Activated T-helper 2 cell treated with anti-CD3 and anti-CD28 coated beads, Interferon-gamma antibody, Interleukin-2, Interleukin-4, amounts not matched to agents 10 μg/mL and 5 μg/mL and 100 μg/mL, durations not matched to agents 14 hours and 24 hours and 36 hours (primary cell): ENCODE measurements at regions not wholly inside any gene's neighbourhood (a gene's known extent, or its start where the extent isn't known, plus 50 kb on each side); places are given as distances from the start of the nearest gene placed in this dataset.
"Not testable (repeated sequence)": the region's sequence is repeated elsewhere in the genome, so short reads cannot be mapped to it uniquely, and the experiment has no call there.

ENCODE experiments used
- DNase-seq: peaks from one replicate; pipeline ENCODE4 v3.0.0; 2021; ENCODE audit warnings: low spot score
- H3K27ac Mint-ChIP-seq: one replicate; pipeline ENCODE4 v1.8.0; 2021; ENCODE audit warnings: mixed read lengths
- H3K27me3 Mint-ChIP-seq: one replicate; pipeline ENCODE4 v1.8.0; 2021; ENCODE audit warnings: low read depth, mixed read lengths
- H3K36me3 Mint-ChIP-seq: one replicate; pipeline ENCODE4 v1.8.0; 2021; ENCODE audit warnings: low read depth, mixed read lengths
- H3K4me1 Mint-ChIP-seq: one replicate; pipeline ENCODE4 v1.8.0; 2021; ENCODE audit warnings: low read depth, mixed read lengths
- H3K4me3 Mint-ChIP-seq: one replicate; pipeline ENCODE4 v1.8.0; 2021; ENCODE audit warnings: low read depth, mild to moderate bottlenecking, moderate library complexity, mixed read lengths
- H3K9me3 Mint-ChIP-seq: one replicate; pipeline ENCODE4 v1.8.0; 2021; ENCODE audit warnings: mixed read lengths
- intact Hi-C: fragments of 100-400 bp; cut with micrococcal nuclease; formaldehyde crosslinking; loops from one replicate; pipeline ENCODE4 v1.15.1; 2023

DNA sequence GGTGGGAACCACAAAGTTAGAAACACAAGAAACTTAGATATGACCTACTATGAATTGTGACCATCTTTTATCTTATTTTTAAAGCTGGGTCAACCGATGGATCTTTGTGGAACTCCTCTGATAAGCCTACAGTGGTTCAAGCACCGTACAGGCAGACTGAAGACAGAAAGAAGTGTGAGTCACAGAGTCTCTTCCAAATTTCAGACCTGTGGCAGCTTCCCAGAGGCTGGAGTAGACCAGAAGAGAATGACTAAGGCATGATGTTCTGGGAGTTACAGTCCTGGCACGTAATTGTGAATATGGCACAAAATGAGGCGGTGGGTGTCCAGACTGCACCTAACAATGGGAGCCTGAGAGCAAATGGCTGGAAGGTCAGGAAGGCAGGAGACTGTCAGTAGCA lies 70.0 kb downstream of the LMO4 start:
- no peaks in the 10 kb centered on the region for H3K9me3 Mint-ChIP-seq
- no peak overlapping the region for H3K27ac Mint-ChIP-seq
- H3K36me3 Mint-ChIP-seq = no peaks in the 10 kb centered on the region
- intact Hi-C loops = no loop called here
- DNase-seq = no peak
- peaks cover 10% of the 10 kb centered on the region for H3K4me1 Mint-ChIP-seq
- no peak overlapping the region for H3K4me3 Mint-ChIP-seq
- peaks cover 41% of the 10 kb centered on the region for H3K27me3 Mint-ChIP-seq

DNA sequence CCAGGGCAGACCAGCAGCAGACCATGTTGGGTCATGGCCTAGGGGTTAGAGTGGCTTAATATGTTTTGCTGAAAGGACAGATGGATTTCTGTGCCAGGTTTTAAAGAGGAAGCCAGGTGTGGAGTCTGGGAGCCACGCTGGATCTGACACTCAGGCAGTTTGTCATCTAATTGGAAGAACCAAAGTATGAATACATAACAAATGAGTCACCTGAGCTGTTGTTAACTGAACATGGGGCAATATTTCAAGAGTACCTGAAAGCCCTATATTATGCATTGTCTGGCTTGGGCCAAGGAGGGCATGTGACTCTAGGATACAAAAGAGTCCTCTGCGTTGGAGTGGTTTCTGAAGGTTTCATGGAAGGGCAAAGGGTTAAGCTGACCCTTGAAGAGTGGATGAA lies 70.6 kb downstream of the LMO4 start:
- H3K4me1 Mint-ChIP-seq = peaks cover 16% of the 10 kb centered on the region
- peaks cover 39% of the 10 kb centered on the region for H3K27me3 Mint-ChIP-seq
- DNase-seq = no peak
- H3K9me3 Mint-ChIP-seq = no peaks in the 10 kb centered on the region
- no peaks in the 10 kb centered on the region for H3K36me3 Mint-ChIP-seq
- H3K4me3 Mint-ChIP-seq = no peak overlapping the region
- intact Hi-C loops = no loop called here
- no peak overlapping the region for H3K27ac Mint-ChIP-seq

DNA sequence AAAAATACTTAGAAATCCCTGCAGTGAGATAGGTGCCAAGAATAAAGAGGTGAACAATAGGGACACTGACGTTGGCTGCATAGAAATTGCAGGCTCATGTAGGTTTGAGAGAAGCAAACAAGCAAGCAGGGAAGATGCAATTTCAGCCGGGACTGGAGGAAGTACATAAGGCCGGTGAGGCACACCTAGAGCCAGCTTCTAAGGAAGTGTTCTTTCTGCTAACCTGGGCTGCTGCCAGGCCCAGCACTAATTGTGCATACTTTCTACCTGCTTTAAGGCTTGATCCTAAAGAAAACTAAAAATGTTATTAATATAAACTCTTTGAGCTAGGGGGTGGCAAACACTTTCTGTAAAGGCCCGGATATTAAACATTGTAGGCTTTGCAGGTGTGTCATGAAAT lies 71.0 kb downstream of the LMO4 start:
- intact Hi-C loops = no loop called here
- no peak for DNase-seq

DNA sequence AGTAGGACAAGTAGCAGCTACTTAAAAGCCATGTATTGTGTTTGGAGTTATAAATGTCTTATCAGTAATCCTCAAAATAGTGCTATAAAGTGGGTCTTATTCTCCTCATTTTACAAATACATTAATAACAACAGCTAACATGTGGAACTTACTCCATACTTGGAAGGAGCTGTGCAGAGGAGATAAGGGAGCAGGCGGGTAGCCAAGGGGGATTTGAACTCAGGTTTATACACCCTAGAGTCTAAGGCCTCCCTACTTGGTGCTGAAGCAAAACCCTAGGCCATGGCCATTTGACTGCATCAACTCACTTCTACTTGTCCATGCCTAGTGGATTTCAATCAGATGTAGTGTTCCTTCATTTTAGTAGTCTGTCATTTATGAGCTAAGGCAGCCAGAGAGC lies 72.1 kb downstream of the LMO4 start:
- Mint-ChIP-seq H3K36me3 (no peaks in the 10 kb centered on the region), H3K27me3 (peaks cover 44% of the 10 kb centered on the region), H3K27ac (no peak overlapping the region), H3K9me3 (peaks cover 4% of the 10 kb centered on the region), H3K4me3 (no peak overlapping the region), H3K4me1 (peaks cover 29% of the 10 kb centered on the region)
- DNase-seq = no peak
- intact Hi-C loops = no loop called here

More for the DNA sequence above, 71.0 kb downstream of the LMO4 start:
- peaks cover 39% of the 10 kb centered on the region for H3K27me3 Mint-ChIP-seq
- no peak overlapping the region for H3K27ac Mint-ChIP-seq
- H3K36me3 Mint-ChIP-seq = no peaks in the 10 kb centered on the region
- H3K4me3 Mint-ChIP-seq = no peak overlapping the region
- H3K4me1 Mint-ChIP-seq = peaks cover 20% of the 10 kb centered on the region
- H3K9me3 Mint-ChIP-seq = no peaks in the 10 kb centered on the region

DNA sequence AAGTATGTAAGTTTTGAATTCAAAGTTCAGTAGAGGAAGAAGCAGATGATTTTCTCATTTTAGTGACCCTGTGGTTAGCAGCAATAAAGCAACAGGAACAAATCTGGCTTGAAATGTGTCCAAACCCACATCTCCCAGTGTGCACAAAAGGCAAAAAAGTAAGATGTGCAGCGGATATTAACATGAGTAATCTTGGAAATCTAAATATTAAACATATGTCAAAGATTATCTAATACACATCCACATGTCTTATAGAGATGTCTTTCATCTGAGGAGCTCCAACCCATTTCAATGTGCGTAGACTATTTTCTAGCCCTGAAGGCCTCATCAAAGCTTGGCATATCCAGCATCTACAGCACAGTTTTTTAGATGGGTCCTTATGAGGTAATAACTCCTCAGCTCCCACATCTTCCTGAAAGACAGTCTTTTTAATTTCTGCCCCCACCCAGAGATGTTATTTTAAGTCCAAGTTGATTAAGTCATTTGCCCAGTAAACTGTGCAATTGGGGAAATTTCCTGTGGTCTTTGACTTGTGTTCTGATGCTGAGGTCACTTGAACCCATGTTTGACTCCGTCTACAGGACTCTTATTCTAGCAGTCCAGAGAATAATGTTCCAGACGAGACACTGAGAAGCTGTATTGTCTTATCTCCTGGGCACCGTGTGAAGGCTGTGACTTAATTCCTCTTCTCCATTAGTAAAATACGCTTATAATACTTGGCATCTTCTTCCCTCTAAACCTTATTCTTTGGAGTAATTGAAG lies 73.7 kb downstream of the LMO4 start:
- peaks cover 29% of the 10 kb centered on the region for H3K4me1 Mint-ChIP-seq
- no peak for DNase-seq
- H3K27me3 Mint-ChIP-seq = peaks cover 40% of the 10 kb centered on the region
- intact Hi-C loops = no loop called here
- peaks cover 4% of the 10 kb centered on the region for H3K9me3 Mint-ChIP-seq
- H3K36me3 Mint-ChIP-seq = no peaks in the 10 kb centered on the region
- H3K27ac Mint-ChIP-seq = no peak overlapping the region
- no peak overlapping the region for H3K4me3 Mint-ChIP-seq

DNA sequence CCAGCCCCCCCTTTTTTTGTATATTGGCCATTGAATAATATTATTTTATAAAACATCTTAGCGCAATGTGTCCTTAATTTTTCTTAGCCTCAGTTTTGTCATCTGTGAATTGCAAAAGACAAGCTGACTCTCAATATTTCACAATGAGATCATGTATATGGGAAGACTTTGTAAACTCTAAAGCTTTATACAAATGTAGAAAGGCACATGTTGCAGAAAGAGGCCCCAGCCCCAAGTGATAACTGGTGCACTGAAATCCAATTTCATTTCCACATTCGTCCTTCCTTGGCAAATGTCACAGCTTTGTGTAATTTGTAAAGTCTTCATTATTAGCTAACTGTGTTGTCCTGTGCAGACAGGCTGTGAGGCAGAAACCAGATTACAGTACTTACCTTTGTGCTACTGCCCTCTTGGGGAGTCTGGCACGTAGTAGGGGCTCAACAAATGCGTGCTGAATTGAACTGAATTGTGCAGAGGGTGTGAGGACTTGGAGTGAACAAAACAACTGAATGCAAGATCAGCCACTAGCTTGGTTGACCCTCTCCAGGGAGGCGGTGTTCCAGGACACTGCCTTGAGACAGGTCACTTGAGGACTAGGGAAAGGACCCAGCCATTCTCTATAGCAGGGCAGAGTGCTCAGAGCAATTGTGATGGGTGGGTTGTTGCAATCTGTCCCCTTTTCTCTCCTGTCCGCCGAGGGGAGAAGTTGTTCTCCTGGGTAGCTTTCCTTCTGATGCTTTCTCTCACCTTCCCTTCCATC lies 74.6 kb downstream of the LMO4 start:
- peaks cover 4% of the 10 kb centered on the region for H3K9me3 Mint-ChIP-seq
- intact Hi-C loops = no loop called here
- H3K4me3 Mint-ChIP-seq = no peak overlapping the region
- no peak overlapping the region for H3K27ac Mint-ChIP-seq
- DNase-seq = no peak
- H3K27me3 Mint-ChIP-seq = peaks cover 35% of the 10 kb centered on the region
- no peaks in the 10 kb centered on the region for H3K36me3 Mint-ChIP-seq
- peaks cover 29% of the 10 kb centered on the region for H3K4me1 Mint-ChIP-seq

DNA sequence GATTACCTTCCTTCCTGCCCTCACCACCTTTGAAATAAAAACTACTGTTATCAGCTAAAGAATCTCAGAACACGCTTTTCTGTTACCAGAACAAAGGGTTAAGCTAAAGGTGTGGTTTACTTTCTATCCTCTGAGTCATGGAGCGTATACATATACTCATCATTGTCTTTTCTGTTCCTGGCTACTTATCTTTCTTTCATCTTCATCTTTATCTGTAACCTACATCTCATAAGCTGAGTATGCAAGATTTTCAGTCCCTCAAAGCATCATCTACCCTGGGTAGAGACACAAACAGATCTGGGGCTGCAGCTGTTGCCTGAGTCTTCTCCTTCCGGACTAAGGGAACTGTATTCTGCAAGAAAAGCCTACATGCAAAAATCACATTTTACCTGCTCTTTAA lies 75.6 kb downstream of the LMO4 start:
- no peaks in the 10 kb centered on the region for H3K36me3 Mint-ChIP-seq
- H3K4me1 Mint-ChIP-seq = peaks cover 29% of the 10 kb centered on the region
- H3K4me3 Mint-ChIP-seq = no peak overlapping the region
- intact Hi-C loops = loop anchor here (1.0 to 2.0 kb wide), 4 partner anchors 31 to 253 kb away; no protein-coding TSS in a partner anchor
- peaks cover 4% of the 10 kb centered on the region for H3K9me3 Mint-ChIP-seq
- H3K27ac Mint-ChIP-seq = no peak overlapping the region
- H3K27me3 Mint-ChIP-seq = peaks cover 39% of the 10 kb centered on the region
- DNase-seq = peak; percentile 18

DNA sequence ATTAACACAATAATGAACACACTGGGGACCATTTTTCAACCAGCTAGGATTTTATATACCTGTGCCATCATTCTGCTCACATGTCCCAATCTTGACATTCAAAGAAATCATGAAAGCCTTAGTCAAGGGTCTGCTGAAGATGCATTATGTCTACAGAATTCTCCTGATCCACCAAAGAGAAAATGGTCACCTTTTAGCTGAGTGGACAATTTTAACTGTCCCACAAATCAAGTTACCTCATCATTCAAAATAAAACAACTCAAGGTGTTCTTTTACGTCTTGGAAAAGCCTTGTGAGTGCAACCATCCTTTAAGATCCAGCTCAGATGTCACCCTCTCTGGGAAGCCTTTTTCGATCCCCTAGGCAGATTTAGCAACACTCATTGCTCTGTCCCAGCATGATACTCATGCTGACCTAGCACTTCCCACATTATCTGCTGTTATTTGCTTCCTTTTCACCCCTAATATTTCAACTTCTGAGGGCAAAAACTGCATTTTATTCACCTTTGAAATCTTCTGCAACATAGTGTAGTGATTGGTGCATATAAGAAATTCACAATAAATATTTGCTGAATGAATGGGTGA lies 80.1 kb downstream of the LMO4 start:
- intact Hi-C loops = no loop called here
- H3K4me3 Mint-ChIP-seq = no peak overlapping the region
- no peak overlapping the region for H3K27ac Mint-ChIP-seq
- H3K36me3 Mint-ChIP-seq = no peaks in the 10 kb centered on the region
- H3K9me3 Mint-ChIP-seq = peaks cover 4% of the 10 kb centered on the region
- peaks cover 31% of the 10 kb centered on the region for H3K27me3 Mint-ChIP-seq
- DNase-seq = no peak
- peaks cover 20% of the 10 kb centered on the region for H3K4me1 Mint-ChIP-seq

DNA sequence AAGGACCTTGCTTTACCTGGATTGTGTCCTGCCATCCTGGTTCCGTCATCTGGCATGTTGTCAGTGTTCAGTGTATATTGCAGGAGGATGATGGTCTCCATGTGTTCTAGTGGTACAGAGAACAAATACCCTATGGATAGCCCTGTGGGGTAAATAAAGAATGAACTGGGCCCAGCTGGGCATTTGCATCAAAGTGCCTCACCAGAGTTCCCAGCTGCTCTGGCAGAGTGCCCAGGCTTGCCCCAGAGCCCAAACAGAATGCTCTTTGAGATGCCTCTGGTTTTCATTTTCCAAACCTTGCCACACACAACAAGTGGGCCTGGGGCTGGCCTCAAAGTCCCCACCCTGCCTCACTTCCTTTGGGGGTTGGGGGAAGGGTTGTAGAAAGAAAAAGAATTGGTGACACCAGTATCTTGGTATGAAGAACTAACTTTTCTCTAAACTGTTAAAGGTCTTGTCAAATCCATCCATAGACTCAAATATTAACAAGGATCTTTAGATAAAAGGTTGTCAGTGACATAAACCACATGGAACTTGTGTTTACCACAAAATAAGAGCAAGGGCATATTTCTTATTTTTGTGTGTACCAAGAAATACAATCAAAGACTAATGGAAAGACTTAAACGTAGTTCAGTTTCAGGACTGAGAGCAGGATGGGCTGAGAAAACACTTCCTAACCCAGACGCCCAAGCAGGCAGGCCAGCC lies 82.2 kb downstream of the LMO4 start:
- Mint-ChIP-seq H3K4me1 (peaks cover 2% of the 10 kb centered on the region), H3K27me3 (peaks cover 29% of the 10 kb centered on the region), H3K9me3 (no peaks in the 10 kb centered on the region), H3K27ac (no peak overlapping the region), H3K36me3 (no peaks in the 10 kb centered on the region), H3K4me3 (no peak overlapping the region)
- DNase-seq = no peak
- intact Hi-C loops = no loop called here

DNA sequence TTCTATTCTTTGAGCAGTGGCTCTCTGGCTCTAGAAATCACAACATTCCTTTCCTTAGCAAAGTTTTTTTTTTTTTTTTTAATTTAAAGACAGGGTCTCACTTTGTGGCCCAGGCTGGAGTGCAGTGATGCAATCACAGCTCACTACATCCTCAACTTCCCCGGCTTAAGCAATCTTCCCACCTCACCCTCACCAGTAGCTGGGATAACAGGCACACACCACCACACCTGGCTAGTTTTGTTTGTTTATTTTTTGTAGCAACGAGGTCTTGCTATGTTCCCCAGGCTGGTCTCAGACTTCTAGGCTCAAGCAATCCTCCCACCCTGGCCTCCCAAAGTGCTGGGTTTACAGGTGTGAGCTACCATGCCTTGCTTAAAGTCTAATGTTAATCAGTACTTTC lies 85.2 kb downstream of the LMO4 start:
- DNase-seq, H3K27ac Mint-ChIP-seq, intact Hi-C loops, H3K36me3 Mint-ChIP-seq, H3K4me1 Mint-ChIP-seq, H3K4me3 Mint-ChIP-seq, H3K9me3 Mint-ChIP-seq: not testable (repeated sequence)
- H3K27me3 Mint-ChIP-seq = peaks cover 26% of the 10 kb centered on the region

DNA sequence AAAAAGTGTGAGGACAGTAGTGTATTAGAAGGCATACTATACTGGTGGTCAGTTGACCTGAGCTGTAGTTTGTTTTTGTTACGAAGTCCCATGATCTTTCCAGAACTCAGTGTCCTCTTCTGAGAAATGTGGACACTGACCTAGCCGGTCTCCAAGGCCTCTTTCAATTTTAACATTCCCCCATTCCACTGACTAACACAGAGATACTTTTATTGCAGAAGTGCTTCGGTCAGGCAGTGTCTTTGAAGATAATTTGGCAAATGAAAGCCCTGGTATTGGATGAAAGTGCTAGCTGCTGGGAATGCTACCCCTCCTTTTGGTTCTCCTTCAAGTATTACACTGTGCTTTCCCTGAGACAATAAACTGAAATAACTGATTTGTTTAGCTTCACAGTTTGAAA lies 89.4 kb downstream of the LMO4 start:
- no peaks in the 10 kb centered on the region for H3K36me3 Mint-ChIP-seq
- no peaks in the 10 kb centered on the region for H3K9me3 Mint-ChIP-seq
- intact Hi-C loops = no loop called here
- H3K4me1 Mint-ChIP-seq = no peaks in the 10 kb centered on the region
- DNase-seq = no peak
- H3K4me3 Mint-ChIP-seq = no peak overlapping the region
- H3K27me3 Mint-ChIP-seq = peaks cover 19% of the 10 kb centered on the region
- no peak overlapping the region for H3K27ac Mint-ChIP-seq

DNA sequence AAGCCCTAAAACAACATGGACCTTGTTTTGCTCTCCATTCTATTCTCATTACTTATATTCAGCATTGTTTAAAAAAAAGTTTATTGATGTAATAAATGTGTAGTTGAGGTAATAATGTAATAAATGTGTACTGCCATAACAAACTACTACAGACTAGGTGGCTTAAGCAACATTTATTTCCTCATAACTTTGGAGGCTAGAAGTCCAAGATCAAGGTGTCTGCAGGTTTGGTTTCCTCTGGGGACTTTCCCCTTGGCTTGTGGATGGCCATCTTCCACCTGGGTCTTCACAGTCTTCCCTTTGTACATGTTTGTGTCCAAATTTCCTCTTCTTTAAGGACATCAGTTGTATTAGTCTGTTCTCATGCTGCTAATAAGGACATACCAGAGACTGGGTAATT lies 93.1 kb downstream of the LMO4 start:
- no peaks in the 10 kb centered on the region for H3K36me3 Mint-ChIP-seq
- peaks cover 16% of the 10 kb centered on the region for H3K27me3 Mint-ChIP-seq
- no peak overlapping the region for H3K4me3 Mint-ChIP-seq
- H3K4me1 Mint-ChIP-seq = no peaks in the 10 kb centered on the region
- DNase-seq = no peak
- H3K9me3 Mint-ChIP-seq = no peaks in the 10 kb centered on the region
- intact Hi-C loops = no loop called here
- no peak overlapping the region for H3K27ac Mint-ChIP-seq
